ENCODE measurements at regions not wholly inside any gene's neighbourhood (a gene's known extent, or its start where the extent isn't known, plus 50 kb on each side); places are given as distances from the start of the nearest gene placed in this dataset.

DNA sequence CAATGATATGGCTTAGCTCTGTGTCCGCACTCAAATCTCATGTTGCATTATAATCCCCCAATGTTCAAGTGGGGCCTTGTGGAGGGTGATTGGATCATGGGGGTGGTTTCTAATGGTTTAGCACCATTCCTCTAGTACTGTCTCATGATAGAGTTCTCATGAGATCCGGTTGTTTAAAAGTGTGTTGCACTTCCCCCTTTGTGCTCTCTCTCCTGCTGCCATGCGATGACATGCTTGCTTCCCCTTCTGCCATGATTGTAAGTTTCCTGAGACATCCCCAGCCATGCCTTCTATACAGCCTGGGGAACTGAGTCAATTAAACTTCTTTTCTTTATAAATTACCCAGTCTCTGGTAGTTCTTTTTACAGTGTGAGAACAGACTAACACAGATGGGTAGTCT is 427.1 kb downstream of the CHSY3 start:
- TF ChIP-seq, protein P1, sequence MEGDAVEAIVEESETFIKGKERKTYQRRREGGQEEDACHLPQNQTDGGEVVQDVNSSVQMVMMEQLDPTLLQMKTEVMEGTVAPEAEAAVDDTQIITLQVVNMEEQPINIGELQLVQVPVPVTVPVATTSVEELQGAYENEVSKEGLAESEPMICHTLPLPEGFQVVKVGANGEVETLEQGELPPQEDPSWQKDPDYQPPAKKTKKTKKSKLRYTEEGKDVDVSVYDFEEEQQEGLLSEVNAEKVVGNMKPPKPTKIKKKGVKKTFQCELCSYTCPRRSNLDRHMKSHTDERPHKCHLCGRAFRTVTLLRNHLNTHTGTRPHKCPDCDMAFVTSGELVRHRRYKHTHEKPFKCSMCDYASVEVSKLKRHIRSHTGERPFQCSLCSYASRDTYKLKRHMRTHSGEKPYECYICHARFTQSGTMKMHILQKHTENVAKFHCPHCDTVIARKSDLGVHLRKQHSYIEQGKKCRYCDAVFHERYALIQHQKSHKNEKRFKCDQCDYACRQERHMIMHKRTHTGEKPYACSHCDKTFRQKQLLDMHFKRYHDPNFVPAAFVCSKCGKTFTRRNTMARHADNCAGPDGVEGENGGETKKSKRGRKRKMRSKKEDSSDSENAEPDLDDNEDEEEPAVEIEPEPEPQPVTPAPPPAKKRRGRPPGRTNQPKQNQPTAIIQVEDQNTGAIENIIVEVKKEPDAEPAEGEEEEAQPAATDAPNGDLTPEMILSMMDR (IDR thresholded peaks at IDR 0.05), result no peak
- no peak for TF ChIP-seq POLR2A (IDR thresholded peaks at IDR 0.05)

All from uterus (tissue), 2 donors.